GF-D8 (cell line): ENCODE measurements at regions not wholly inside any gene's neighbourhood (a gene's known extent, or its start where the extent isn't known, plus 50 kb on each side); places are given as distances from the start of the nearest gene placed in this dataset.

Experiments
- DNase-seq: peaks from one replicate; lab custom pipeline; 2025; lab: John Stamatoyannopoulos, UW

DNA sequence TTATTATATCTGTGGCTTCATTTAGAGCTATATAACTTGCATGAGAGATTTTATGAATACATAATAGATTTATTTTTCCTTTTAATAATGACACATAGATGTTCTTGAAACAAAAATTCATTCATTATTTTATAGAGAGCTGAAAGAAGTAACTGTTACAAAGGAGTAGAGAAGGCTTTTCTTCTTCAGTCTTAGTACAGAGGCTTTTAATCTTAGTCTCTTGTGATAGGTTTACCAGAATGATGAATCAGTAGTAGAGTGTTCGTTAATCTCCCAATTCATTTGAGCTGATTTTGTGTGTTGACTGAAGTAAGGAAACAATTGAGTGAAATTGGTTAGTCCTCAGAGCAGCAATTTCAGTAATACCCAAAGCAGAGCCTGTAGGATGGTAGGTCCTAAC lies 1284.1 kb upstream of the ACO1 start:
- no peak for DNase-seq

DNA sequence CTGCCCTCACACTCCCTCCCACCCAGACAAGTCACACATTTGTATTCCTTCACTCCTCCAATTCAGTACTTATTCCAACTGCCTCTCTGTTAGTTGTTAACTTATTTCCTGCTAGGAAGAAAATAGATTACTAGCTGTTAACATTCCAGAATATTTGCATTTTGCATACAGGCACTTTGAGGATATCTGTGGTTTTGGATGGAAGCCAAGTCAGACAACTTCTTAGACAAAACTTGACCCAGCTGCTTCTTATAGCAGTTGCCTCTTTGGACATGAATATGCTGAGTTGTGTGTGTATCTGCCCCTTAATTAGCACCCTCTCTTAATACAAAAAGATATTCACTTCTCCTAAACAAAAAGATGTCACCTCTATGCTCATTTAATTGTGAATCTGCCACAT lies 1280.6 kb upstream of the ACO1 start:
- DNase-seq = no peak

DNA sequence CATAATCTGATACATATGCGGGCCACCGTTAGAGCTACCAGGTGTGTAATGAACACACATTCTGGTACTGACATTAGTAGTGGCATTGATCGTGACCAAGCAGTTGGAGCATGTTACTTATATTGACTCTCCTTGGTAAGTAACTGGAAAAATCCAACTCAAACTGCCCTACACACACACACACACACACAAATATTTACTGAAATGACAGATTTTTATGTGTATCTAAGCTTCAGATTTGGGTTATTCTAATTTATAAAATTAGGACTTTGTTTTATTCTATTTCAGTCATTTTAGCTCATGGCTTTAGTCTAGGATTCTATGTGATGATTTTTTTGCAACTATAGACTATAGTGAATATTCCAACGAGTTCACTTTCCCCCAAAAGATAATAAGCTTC lies 1280.2 kb upstream of the ACO1 start:
- no peak for DNase-seq

DNA sequence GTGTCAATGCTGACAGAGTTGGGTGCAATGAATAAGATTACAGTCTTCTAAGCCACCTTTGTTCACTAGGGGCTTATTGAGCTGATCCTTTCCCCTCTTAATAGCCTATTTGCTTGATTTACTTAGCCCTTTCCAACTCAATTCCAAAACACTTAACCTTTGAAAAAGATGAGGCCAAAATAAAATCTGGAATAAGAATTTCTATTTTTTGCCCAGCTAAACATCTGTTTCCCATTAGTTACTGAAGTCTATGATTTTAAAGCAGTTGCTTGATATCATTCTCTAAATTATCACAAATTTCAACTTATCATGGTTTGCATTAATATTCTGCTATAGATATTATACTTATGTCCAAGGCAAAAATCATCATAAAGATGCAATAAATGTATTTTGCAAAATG lies 1272.0 kb upstream of the ACO1 start:
- DNase-seq = no peak

DNA sequence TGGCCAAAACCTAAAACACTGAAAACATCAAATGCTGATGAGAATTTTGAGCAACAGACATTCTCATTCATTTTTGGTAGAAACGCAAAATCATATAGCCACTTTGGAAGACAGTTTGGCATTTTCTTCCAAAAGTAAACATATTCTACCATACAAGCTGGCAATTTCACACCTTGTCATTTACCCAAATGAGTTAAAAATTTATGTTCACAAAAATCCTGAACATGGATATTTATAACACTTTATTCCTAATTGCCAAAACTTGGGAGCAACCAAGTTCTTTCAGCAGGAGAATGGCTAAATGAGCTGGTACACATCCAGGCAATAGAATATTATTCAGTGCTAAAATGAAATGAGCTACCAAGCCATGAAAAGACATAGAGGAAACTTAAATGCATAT lies 1270.1 kb upstream of the ACO1 start:
- DNase-seq = no peak

DNA sequence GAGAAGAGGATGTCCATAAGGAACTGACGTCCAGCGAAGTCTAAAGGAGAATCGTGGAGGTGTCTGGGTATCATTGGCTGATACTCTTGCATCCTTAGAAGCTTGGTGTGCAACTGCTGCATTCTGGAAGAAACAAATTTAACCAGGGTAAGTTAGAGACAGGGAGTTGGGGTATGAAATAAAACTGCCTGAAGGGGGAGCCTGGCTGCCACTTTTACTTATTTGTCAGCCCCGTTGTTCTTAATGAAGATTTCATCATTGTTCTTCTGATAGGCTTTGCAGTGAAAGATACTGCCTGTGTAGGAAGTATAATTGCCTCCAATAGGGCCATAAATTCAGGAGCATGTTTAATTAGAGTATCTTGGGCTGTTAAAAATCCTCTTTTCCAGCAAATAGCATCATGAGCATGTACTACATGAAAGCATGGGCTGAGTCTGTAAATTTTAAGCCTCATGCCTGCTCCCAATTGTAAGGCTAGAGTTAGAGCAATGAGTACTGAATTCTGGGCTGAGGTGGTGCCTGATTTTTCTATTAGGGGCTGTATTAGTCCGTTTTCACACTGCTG lies 1264.5 kb upstream of the ACO1 start:
- DNase-seq = no peak

DNA sequence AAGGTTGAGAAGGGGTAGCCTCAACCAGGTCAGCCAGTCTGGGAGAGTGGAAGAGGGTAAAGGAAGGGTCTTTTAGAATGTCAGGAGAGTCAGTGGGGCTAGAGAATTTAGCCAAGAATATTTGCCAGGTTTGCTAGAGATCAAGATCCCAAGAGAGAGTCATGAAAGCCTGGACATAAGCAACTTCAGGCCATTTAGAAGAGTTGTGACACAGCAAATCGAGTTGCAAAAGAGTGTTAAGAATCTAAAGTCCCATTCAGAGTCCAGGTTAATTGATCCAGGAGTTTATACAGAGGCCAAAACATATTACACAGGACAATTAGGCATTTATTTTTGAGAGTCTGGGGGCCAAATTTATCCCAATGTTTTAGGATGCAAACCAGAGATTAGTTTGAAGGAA lies 1260.1 kb upstream of the ACO1 start:
- no peak for DNase-seq

DNA sequence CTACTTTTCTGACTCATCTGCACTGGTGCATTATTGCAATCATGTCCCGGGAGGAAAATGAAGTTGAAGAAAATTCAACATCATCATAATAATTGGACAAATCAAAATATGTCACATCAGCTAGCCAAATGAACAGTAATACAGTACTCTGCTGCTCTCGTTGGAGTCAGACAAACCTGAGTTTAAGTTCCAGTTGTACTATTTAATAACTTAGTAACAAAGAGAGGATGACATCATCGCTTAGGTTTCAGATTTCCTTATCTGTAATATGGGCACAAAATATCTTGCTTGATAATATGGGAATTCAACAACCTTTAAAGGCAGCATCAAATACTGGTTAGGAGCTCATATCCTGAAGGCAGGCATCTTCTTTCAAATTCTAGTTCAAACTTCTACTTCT lies 1248.9 kb upstream of the ACO1 start:
- no peak for DNase-seq

DNA sequence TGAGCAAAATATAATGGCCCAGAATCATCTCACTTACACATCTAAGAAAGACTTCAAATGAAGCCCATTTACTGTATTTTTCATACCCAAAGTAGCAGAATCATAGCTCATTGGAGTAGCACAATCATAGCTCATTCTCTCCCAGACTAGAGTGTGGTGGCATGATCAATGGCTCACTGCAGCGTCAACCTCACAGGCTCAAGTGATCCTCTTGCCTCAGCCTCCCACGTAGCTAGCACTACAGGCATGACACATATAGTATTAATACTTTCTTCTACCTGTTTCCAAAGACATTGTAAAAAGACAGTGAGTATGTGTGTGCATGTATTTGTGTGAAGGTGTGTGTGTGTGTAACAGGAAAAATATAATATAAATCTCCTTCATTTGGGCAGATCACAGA lies 1247.9 kb upstream of the ACO1 start:
- no peak for DNase-seq

DNA sequence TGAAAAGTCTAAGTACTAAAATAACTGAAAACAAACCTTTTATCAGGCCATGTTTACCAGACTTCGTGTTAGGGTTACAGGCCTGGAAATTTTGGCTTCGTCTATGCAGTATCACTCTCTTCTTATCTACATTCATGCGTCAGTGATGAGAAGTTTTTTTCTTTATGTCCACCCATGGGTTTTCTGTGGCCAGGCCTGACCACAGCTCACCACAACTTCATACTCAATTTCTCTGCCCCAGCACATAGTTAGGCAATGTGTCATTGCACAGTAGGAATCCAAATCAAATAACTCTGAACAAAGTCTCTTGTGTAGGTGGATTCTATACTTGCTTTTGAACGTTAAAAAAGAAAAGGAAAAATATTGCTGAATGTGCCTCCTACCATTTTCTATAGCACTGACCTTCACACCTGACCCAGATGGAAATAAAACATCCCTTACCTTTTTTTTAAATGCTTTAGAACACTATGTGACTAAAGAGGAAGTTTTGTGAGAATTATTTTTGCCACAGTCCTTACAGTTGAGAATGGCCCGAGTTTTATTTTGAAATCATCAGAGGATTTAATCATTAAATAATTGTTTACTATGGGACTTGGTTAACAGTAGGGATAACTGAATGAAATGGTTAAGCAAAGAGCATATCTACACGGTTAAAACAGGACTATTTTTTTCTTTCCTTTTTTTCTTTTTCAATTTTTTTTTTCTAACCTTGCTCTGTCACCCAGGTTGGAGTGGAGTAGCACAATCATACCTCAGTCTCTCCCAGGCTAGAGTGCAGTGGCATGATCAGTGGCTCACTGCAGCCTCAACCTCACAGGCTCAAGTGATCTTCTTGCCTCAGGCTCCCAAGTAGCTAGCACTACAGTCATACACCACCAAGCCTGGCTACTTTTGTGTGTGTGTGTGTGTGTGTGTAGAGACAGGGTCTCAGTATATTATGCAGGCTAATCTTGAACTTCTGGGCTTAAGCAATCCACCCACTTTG lies 1247.0 kb upstream of the ACO1 start:
- no peak for DNase-seq

DNA sequence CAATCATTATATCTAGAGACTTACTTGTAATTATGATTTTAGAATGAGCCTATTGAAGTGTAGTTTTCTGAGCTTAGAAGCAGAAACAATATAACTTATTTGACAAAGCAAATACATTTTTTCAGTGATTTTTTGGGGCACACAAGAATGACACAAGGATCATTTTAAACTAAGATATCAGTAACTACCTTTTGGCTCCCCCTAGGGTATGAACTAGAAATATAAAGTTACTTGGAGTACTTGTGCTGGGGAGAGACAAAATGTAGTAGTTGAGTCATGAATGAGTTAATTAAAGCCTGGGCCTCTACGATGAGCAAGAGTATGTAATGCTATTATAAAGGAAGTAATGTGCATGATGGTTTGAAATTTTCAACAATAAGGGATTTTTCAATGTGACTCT lies 1244.1 kb upstream of the ACO1 start:
- no peak for DNase-seq

DNA sequence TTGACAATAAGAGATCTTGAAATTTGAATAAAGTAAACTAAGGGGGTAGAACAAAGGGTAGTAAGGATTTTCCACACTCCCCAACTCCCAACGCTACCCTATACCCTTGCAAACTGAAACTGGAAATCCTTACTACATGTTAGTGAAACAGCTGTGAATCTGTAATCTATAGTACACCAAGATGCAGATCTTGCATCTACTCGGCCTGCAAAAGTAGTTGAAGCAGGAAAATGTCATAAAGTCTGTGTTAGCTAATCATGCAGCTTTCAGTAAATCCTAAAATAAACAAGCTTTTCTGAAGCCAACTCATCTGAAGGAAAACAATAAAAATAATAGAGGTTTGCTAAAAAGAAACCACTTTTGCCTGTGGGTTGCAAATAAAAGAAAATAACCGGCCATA lies 1242.0 kb upstream of the ACO1 start:
- no peak for DNase-seq

DNA sequence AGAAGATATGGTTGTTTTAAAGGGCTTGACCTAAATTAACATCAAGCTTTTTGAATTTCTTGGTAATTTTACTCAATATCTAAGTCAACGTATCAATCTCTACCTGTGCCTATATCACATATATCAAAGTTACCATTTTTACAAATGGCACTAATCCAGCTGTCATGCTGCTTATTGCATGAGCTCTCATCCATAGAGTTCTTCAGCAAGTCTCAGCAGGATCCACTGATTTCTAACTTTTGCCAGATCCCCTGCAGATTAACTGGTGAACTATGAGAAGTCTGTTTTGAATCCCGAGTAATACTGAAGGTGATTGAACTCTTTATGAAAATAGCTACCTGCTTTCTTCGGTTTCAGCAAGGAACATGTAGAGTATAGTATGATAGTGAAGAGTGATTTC lies 1239.8 kb upstream of the ACO1 start:
- no peak for DNase-seq

DNA sequence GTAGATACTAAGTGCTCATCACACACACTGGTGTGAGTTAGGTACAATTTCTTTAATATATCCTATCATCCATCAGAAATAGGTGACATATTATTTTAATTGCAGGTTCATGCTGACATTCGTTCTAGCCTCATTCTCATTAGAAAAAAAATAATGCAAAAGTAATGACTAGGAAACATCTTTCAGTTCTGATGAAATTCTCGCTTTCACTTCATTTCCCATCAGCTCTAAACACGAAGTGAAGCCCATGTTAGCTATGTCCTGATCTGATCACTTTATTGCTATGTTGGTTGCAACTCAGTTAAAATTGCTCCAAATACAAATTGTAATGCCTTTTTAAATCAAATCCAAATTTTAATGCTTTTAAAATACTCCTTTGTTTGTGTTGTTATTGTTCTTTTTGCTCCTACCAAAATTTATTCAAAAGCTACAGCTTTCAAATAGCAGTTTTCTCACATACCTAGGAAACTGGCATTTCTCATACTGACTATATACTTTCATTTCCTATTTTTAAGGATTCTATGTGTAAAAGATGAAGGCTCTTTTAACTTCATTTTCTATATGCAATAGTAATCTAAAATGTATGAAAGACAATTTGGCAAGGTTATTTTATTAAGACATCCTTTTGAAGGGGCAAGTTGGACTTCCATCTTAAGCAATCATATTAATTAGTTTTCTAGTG lies 1237.8 kb upstream of the ACO1 start:
- no peak for DNase-seq

DNA sequence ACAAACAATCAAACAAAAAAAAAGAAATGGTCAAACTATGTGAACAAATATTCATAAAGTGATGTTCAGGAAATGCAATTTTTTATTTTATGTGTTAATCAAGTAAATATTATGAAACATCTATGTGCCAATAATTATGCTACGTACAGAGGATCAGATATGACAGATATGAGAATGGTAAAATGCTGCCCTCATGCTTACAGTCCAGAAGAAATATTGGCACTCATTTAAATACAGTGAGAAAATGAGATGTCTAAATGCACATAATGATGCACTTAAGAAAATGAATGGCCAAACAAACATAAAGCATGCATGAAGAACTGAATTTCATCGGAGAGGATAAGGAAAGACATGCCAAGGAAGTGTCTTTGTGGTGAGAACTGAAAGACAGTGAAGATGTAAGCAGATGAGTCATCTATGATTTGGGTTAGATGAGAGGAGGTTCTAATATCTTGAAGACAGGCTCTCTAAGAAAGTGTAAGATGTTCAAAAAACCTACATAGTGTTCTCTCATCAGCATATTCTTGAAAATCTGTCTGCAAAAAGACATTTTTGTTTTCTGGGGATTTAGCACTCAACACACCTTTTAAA lies 1231.1 kb upstream of the ACO1 start:
- no peak for DNase-seq

DNA sequence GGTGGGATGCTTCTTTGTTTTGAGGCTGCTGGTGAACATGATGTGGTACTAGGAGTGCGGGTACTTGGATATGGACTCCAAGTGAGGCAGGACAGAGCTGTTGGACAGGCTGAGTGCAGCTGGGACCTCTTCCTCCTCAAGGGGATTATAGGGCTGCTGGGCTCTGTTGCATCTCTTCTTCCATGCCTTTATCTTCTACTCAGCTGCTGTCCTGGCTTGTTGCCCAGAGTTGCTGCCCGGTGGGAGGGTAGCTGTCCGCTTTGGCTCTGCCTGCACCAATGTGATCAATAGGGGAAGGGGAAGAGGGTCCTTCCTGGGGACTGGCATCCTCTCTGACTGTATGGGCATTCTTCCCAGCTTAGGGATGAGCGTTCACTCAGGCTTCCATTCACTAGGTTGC lies 1217.9 kb upstream of the ACO1 start:
- DNase-seq = no peak

DNA sequence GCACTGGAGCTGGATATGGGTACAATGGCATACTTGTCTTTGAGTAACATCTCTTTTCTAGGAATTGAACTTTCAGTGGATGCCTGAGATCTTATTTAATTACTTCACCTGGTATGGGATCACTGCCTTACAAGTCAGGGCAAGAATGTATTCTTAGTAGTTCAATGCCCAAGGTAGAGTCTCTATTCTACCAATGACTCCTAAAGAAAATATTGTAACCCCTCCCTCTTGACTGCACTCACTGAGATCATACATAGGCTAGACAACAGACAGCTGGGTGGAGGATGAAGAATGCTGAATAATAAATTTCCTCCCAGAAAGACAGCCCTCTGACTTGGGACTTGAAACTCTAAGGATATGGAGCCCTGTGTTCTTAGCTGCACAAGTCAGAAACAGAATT lies 1216.3 kb upstream of the ACO1 start:
- no peak for DNase-seq

DNA sequence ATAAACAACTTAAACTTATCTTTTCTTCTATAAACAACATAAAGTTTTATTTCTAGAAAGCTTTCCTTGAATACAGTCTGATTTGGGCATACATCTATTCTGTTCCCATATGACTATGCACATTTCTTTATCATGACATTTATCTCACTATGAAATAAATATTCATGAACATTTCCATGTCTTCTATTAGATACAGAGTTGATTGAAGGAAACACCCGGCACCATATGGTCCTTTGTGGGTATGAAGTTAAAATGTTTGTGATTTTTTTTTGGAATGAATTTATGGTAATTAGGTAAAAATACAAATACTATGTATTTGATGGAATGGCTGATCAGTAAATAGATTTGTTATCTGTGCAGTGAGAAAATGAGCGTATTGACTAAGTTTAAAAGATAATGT lies 1209.8 kb upstream of the ACO1 start:
- no peak for DNase-seq

DNA sequence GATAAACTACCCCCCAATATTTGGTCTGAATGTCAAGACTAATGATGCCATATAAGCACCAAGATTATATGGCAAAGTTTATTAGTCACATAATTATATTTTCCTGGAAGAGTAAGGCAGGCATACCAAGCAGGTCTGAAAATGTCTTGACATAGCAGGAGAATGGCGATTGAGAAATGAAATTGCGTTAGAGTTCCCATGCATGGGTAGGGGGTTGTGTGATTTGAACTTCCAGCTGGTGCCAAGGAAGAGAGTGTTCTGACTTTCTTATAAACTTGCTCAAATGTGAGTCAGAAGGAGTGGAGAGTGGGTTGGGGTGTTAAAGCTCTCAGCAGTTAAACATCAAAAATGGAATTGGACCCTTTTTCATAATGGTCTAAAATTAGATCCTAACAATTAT lies 1200.6 kb upstream of the ACO1 start:
- DNase-seq = no peak

DNA sequence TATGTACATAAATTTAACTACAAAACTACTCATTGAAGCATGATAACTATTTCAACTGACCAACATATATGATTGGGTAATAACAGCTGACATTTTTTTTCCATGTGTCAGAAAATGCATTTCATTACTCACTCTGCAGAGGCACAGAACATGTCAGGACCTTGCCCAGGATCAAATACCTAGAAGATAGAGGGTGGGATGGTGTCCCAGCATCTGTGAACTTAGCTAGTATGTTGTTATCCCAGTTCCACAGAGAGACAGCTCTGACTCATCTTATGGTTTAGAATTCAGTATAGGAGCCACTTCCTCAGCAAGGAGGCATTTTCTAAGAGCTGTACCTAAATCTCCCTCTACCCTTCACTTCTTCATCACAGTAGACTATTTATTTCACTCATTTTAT lies 1198.6 kb upstream of the ACO1 start:
- no peak for DNase-seq

DNA sequence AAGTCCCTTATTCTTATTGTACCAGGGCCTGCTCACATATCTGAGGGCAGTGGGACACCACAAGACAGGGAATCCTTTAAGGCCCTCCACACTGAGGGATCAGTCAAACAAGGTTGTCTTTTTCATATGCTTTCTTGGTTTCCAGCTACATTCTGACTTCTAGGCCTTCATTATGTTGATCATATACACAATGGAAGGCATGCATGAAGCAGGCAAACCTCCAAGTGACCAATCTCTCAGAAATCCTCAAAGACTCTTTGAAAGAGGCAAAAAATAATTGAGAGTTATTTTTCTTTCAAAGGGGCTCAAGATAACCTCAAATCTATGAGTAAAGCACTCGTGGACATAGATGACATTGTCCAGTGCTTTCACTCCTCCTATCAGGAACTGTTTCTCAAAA lies 1195.9 kb upstream of the ACO1 start:
- no peak for DNase-seq

DNA sequence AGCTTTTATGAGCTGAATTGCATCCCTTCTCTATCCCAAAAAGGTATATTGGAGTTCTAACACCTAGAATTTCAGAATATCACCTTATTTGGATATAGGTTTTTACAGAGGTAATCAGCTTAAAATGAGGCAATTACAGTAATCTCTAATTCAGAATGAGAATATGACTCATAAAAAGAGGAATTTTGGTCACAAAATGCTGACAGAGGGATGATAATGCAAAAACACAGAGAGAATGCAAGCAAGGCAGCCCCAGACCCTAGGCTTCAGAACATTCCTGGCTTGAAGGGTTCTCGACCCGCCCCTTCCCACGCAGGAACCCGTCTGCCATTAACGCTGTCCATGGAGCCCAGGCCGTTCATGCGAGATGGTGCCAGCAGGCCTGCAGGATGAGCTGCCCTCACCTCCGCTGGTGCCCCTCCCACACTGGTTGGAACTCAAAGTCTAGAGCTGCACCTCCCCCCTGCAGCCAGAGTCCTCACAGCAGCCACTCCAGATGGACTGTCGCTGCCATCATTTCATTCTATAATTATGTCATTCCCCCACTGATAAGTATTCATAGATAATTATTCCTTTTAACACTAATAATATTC lies 1173.4 kb upstream of the ACO1 start:
- no peak for DNase-seq
